Loucy (cell line): ENCODE measurements at regions not wholly inside any gene's neighbourhood (a gene's known extent, or its start where the extent isn't known, plus 50 kb on each side); places are given as distances from the start of the nearest gene placed in this dataset.

Experiments
- H2AFZ ChIP-seq: fragments of 200-600 bp; sonication (generic); 2 replicates; pipeline ENCODE4 v1.6.0; 2016; ENCODE audit warnings: antibody characterized with exemption, mild to moderate bottlenecking, low read length, moderate library complexity
- H3F3A ChIP-seq: fragments of 200-600 bp; 2 replicates; pipeline ENCODE4 v1.6.0; 2016; ENCODE audit warnings: antibody characterized with exemption, low read depth, mild to moderate bottlenecking
- H3K27me3 ChIP-seq: fragments of 200-600 bp; sonication (generic); 2 replicates; pipeline ENCODE4 v1.6.1; 2014; ENCODE audit warnings: low read length, mild to moderate bottlenecking; ENCODE audit not compliant: insufficient read depth, poor library complexity, severe bottlenecking
- H3K36me3 ChIP-seq: fragments of 200-600 bp; sonication (generic); 2 replicates; pipeline ENCODE4 v1.6.1; 2016; ENCODE audit warnings: low read length; ENCODE audit not compliant: insufficient read depth
- H3K4me1 ChIP-seq: fragments of 200-600 bp; sonication (generic); 2 replicates; pipeline ENCODE4 v1.5.1; 2014; ENCODE audit warnings: low read length, mild to moderate bottlenecking; ENCODE audit not compliant: insufficient read depth, poor library complexity, severe bottlenecking
- H3K4me2 ChIP-seq: fragments of 200-600 bp; sonication (generic); 2 replicates; pipeline ENCODE4 v1.6.0; 2014; ENCODE audit warnings: antibody characterized with exemption, low read length, low read depth, mild to moderate bottlenecking; ENCODE audit not compliant: poor library complexity, severe bottlenecking
- H3K4me3 ChIP-seq: fragments of 200-600 bp; sonication (generic); 2 replicates; pipeline ENCODE4 v1.5.1; 2014; ENCODE audit warnings: low read length, mild to moderate bottlenecking, mixed read lengths; ENCODE audit not compliant: poor library complexity, severe bottlenecking
- H3K79me2 ChIP-seq: fragments of 200-600 bp; sonication (generic); 2 replicates; pipeline ENCODE4 v1.6.1; 2014; ENCODE audit warnings: low read length; ENCODE audit not compliant: insufficient read depth
- H3K9ac ChIP-seq: fragments of 200-600 bp; sonication (generic); 2 replicates; pipeline ENCODE4 v1.6.0; 2014; ENCODE audit warnings: mild to moderate bottlenecking, low read depth, low read length, moderate library complexity; ENCODE audit not compliant: poor library complexity, severe bottlenecking
- H3K9me2 ChIP-seq: fragments of 200-600 bp; sonication (generic); replicated peaks from 2 replicates; pipeline ENCODE4 v1.6.1; 2016; ENCODE audit warnings: low read depth, low read length, mixed read lengths
- H3K9me3 ChIP-seq: fragments of 200-600 bp; sonication (generic); 2 replicates; pipeline ENCODE4 v1.6.1; 2014; ENCODE audit warnings: mild to moderate bottlenecking, antibody characterized with exemption, low read length, low read depth; ENCODE audit not compliant: insufficient read depth
- H4K20me1 ChIP-seq: fragments of 200-600 bp; sonication (generic); 2 replicates; pipeline ENCODE4 v1.6.0; 2014; ENCODE audit warnings: antibody characterized with exemption, low read length, mild to moderate bottlenecking; ENCODE audit not compliant: insufficient read depth, poor library complexity, severe bottlenecking
- EZH2phosphoT487 ChIP-seq: fragments of 200-600 bp; IDR thresholded peaks from 2 replicates; pipeline ENCODE4 v1.6.1; 2018; ENCODE audit warnings: antibody characterized with exemption, mild to moderate bottlenecking, moderate library complexity, borderline replicate concordance
- TF ChIP-seq, protein P1 (sequence below): fragments of 200-600 bp; sonication (generic); conservative IDR thresholded peaks from 2 replicates; pipeline ENCODE4 v1.5.1; 2014; ENCODE audit warnings: mild to moderate bottlenecking, antibody characterized with exemption, low read length

DNA sequence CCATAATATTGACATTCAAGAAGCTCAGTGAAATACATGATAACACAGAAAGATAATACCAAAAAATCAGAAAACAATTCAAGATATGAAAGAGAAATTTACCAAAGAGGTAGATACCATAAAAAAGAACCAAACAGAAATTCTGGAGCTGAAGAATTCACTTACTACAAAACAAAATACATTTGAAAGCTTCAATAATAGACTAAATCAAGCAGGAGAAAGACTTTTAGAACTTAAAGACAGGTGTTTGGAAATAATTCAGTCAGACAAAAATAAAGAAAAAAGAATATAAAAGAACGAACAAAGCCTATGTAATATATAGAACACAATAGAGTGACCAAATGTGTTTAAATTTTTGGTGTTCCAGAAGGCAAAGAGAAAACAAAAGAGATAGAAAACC is 158.7 kb downstream of the MOBP start:
- Histone ChIP-seq H3K27me3 (no peaks in the 10 kb centered on the region), H4K20me1 (no peaks in the 10 kb centered on the region), H3K4me2 (no peak overlapping the region), H3K9ac (no peak overlapping the region), H3K9me3 (peaks cover 7% of the 10 kb centered on the region; the same call in 1 of the 2 replicates), H3F3A (no peaks in the 10 kb centered on the region), H3K4me3 (no peak overlapping the region), H3K9me2 (no peaks in the 10 kb centered on the region), H3K36me3 (no peaks in the 10 kb centered on the region), H3K4me1 (no peaks in the 10 kb centered on the region), H3K79me2 (no peaks in the 10 kb centered on the region), H2AFZ (no peak overlapping the region)
- TF ChIP-seq EZH2phosphoT487, result no peak
- TF ChIP-seq, protein P1, sequence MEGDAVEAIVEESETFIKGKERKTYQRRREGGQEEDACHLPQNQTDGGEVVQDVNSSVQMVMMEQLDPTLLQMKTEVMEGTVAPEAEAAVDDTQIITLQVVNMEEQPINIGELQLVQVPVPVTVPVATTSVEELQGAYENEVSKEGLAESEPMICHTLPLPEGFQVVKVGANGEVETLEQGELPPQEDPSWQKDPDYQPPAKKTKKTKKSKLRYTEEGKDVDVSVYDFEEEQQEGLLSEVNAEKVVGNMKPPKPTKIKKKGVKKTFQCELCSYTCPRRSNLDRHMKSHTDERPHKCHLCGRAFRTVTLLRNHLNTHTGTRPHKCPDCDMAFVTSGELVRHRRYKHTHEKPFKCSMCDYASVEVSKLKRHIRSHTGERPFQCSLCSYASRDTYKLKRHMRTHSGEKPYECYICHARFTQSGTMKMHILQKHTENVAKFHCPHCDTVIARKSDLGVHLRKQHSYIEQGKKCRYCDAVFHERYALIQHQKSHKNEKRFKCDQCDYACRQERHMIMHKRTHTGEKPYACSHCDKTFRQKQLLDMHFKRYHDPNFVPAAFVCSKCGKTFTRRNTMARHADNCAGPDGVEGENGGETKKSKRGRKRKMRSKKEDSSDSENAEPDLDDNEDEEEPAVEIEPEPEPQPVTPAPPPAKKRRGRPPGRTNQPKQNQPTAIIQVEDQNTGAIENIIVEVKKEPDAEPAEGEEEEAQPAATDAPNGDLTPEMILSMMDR, result no peak

DNA sequence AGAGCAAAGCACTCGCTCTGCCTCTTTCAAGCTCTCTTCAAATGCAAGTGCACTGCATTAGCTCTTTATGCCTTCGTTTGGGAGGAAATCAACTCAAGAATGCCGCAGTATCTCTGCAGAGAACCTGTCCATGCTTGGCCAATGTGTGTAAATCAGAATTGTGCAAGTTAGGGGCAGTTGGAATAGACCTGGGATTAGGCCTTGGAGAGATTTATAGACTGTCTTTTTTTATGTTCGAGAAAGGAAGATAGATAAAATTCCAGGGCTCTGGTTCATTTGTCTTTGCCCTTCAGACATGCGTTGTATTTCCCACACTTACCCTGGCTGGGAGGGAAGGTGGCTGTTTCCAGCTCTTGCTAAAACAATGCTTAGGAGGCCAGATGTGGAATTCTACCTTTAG is 163.7 kb downstream of the MOBP start:
- Histone ChIP-seq H3K9ac (no peak overlapping the region), H3K4me3 (no peak overlapping the region), H3K27me3 (no peaks in the 10 kb centered on the region), H3K9me3 (peaks cover 10% of the 10 kb centered on the region; the same call in 1 of the 2 replicates), H3K36me3 (no peaks in the 10 kb centered on the region), H2AFZ (no peak overlapping the region), H3K4me2 (no peak overlapping the region), H3K79me2 (no peaks in the 10 kb centered on the region), H3F3A (no peaks in the 10 kb centered on the region), H4K20me1 (no peaks in the 10 kb centered on the region), H3K9me2 (no peaks in the 10 kb centered on the region), H3K4me1 (peaks cover 9% of the 10 kb centered on the region)
- TF ChIP-seq EZH2phosphoT487, result no peak
- TF ChIP-seq, protein P1, result no peak

DNA sequence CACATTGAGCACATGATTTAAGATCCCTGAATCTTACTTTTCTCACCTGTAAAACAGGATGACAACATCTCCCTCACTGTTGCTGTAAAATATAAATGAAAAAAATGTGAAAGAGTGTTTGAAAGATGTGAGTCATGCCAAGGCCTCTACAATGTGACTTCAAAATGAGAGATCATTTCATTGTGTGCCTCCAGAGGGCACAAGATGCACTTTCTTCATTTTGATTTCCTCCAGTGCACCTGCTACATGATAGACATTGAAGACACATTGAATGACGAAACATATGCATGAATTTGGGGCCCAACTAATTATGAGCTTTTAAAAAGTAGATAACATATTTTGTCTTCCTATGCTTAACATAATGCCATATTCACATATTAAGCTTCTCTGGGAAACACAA is 170.3 kb downstream of the MOBP start:
- Histone ChIP-seq H3K79me2 (no peaks in the 10 kb centered on the region), H2AFZ (no peak overlapping the region), H3K9ac (no peak overlapping the region), H3K9me2 (no peaks in the 10 kb centered on the region), H3K27me3 (no peaks in the 10 kb centered on the region), H3K4me1 (peaks cover 58% of the 10 kb centered on the region), H3K9me3 (peaks cover 3% of the 10 kb centered on the region; the same call in 1 of the 2 replicates), H3K36me3 (no peaks in the 10 kb centered on the region), H3K4me3 (no peak overlapping the region), H3K4me2 (no peak overlapping the region), H4K20me1 (no peaks in the 10 kb centered on the region), H3F3A (peaks cover 20% of the 10 kb centered on the region; the same call in 1 of the 2 replicates)
- TF ChIP-seq, protein P1, result peak; percentile 67
- no peak for TF ChIP-seq EZH2phosphoT487
